ENCODE measurements at regions not wholly inside any gene's neighbourhood (a gene's known extent, or its start where the extent isn't known, plus 50 kb on each side); places are given as distances from the start of the nearest gene placed in this dataset.

DNA sequence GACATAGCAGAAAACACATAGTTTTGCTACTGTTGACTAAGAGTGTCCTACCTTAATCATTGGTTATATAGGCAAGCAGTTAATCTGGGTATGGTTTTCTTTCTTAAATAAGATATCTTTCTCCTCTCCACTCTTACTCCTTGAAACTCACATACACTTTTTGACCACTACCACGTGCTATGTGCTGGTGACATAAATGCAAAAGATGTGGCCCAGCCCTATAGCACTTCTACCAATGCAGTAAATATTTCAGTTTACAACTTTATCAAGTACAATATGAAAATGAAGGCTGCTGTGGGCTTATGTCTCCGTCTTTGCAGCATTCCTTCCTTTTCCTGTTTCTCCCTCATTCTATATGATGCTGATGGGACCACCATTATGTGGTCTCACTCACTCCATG, 410.2 kb upstream of the CFAP20DC start:
- Histone ChIP-seq H3K27me3 (ENCODE audit: control insufficient read depth, insufficient read depth, low read length) (no peaks in the 10 kb centered on the region), H3K4me3 (ENCODE audit: low read length) (no peak overlapping the region), H3K9me3 (replicated peaks; ENCODE audit: low read length) (no peaks in the 10 kb centered on the region), H3K4me2 (ENCODE audit: low read length) (no peak overlapping the region), H3K4me1 (ENCODE audit: control insufficient read depth, insufficient read depth, low read length) (no peaks in the 10 kb centered on the region), H3K9ac (ENCODE audit: low read depth, low read length) (no peak overlapping the region), H3K36me3 (ENCODE audit: insufficient read depth, low read length) (no peaks in the 10 kb centered on the region)

DNA sequence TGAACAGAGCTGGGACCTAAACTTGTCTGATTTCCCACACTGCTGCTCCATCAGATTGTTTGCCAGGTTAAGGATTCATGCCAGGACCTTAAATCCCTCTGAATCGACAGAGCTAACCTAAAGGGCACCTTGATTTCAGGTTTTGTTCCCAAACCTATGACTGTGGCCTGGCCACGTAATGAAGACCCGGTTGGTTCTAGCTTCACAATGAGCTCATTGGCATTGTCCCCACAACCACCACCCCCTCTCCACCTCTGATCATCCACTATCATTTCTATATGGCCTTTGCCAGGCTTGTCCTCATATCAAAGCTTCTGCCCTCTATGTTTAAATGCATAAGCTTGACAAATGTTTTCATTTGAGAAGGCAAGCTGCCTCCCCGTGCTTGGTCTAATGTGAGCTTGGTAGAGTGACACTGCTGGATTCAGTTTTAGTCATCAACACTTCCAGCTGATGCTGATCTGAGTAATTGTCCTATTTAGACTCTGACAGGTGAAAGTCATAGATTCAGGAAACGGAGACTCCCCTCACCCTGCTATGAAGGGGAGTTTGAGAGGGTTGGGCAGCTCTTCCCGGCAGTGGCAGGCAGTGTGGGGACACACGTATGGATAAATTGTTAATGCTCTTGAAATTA, 407.1 kb upstream of the CFAP20DC start:
- Histone ChIP-seq H3K4me1 (ENCODE audit: control insufficient read depth, insufficient read depth, low read length) (no peaks in the 10 kb centered on the region), H3K9me3 (replicated peaks; ENCODE audit: low read length) (no peaks in the 10 kb centered on the region), H3K4me3 (ENCODE audit: low read length) (no peak overlapping the region), H3K36me3 (ENCODE audit: insufficient read depth, low read length) (no peaks in the 10 kb centered on the region), H3K9ac (ENCODE audit: low read depth, low read length) (no peak overlapping the region), H3K4me2 (ENCODE audit: low read length) (no peak overlapping the region), H3K27me3 (ENCODE audit: control insufficient read depth, insufficient read depth, low read length) (no peaks in the 10 kb centered on the region)

DNA sequence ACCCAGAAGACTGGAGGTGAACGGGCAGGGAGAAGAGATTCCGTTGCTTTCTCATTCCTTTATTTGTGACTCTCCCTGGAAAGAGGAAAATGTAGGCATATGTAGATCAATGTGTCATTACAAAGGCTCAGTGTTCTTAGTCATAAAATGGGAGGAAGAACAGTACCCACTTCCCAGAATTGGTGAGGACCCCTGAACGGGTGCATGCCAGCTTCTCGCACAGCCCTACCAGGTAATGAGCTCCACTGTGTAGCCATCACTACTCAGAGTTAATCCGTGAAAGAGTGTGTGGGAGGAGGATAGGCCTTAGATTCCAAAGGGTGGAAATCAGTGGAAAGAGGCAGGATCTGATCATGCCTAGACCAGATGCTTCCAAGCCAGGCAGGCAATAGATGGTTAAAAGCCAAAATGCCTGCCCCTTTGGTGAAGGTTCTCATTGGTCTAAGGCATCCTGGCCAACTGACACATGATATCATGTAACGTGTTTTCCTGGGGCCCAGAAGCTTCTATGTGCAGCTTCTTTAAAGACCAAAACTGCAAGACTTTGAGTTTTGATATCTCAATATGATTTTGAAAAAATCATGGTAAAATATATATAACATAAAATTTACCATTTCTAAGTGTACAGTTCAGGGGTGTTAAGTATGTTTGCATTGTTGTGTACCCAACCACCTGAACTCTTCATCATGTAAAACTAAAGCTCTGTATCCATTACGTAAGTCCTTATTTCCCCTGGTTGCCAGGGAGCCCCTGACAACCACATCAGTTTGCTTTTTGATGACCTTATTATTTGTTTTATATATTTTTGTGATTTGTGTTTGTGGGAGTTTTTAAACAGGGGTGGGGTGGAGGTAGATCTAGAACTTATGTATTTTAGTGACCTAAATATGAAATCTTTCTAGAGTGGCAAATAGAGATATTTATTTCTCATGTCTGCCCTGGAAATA, 402.2 kb upstream of the CFAP20DC start:
- no peaks in the 10 kb centered on the region for H3K27me3 ChIP-seq (ENCODE audit: control insufficient read depth, insufficient read depth, low read length)
- H3K36me3 ChIP-seq (ENCODE audit: insufficient read depth, low read length) = no peaks in the 10 kb centered on the region
- no peak overlapping the region for H3K4me3 ChIP-seq (ENCODE audit: low read length)
- no peak overlapping the region for H3K4me2 ChIP-seq (ENCODE audit: low read length)
- no peak overlapping the region for H3K9ac ChIP-seq (ENCODE audit: low read depth, low read length)
- H3K9me3 ChIP-seq (replicated peaks; ENCODE audit: low read length) = no peaks in the 10 kb centered on the region
- H3K4me1 ChIP-seq (ENCODE audit: control insufficient read depth, insufficient read depth, low read length) = peaks cover 4% of the 10 kb centered on the region

DNA sequence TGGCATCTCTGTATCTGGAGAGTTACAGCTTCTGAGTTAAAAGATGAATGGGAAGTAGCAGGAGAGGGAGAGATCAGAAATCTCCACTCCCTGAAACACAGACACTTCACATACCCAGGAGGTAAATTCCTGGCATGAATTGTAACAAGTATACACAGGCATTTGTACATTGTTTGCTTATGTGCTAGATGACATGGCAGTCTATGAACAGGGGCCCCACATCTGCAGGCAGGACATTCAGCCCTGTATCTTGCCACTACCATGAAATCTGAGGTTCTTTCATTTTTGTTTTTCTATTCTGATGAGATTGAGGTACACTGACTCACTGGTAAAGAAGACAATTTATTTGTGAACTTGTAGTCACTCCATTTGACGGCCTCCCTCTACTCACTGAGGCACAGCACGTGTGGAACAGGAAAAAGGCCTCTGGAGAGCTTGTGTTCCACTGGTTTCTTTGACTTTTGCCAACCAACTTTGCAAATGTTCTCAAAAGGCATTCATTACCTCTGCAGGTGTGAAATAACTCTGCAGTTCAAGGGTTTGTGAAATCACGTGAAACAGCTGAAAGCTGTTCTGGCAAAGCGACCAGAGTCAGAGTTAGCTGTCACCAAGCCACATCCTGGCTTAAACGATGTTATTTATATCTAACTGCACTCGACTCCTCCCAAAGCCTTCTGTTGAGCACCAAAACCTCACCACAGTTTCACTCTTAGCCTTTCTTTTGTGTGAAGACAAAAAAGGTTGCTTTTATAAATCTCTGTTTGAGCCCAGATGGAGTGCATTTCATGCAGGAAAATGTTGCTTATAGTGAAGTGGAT, 401.3 kb upstream of the CFAP20DC start:
- Histone ChIP-seq H3K36me3 (ENCODE audit: insufficient read depth, low read length) (no peaks in the 10 kb centered on the region), H3K27me3 (ENCODE audit: control insufficient read depth, insufficient read depth, low read length) (no peaks in the 10 kb centered on the region), H3K4me3 (ENCODE audit: low read length) (no peak overlapping the region), H3K9ac (ENCODE audit: low read depth, low read length) (no peak overlapping the region), H3K9me3 (replicated peaks; ENCODE audit: low read length) (no peaks in the 10 kb centered on the region), H3K4me1 (ENCODE audit: control insufficient read depth, insufficient read depth, low read length) (peaks cover 4% of the 10 kb centered on the region), H3K4me2 (ENCODE audit: low read length) (no peak overlapping the region)

DNA sequence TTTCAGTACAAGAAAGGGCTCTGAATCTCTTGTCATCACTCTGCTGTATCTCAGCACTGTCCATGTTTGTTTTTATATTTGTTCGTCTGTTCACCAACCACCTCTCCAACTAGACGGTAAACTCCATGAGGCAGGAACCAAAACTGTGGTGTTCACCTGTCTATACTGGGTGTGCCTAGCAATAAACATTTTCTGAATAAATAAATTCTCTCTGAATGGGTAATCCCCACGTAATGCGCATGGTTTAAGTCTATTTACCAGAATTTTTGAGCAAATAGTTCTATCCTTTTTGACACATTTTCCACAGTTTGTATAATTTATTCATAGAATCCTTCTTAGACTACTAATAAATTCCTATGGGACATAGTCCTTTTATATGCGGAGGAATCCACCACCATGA, 400.6 kb upstream of the CFAP20DC start:
- no peak overlapping the region for H3K4me3 ChIP-seq (ENCODE audit: low read length)
- H3K36me3 ChIP-seq (ENCODE audit: insufficient read depth, low read length) = no peaks in the 10 kb centered on the region
- H3K4me2 ChIP-seq (ENCODE audit: low read length) = no peak overlapping the region
- H3K27me3 ChIP-seq (ENCODE audit: control insufficient read depth, insufficient read depth, low read length) = no peaks in the 10 kb centered on the region
- H3K9ac ChIP-seq (ENCODE audit: low read depth, low read length) = no peak overlapping the region
- peaks cover 4% of the 10 kb centered on the region for H3K4me1 ChIP-seq (ENCODE audit: control insufficient read depth, insufficient read depth, low read length)
- no peaks in the 10 kb centered on the region for H3K9me3 ChIP-seq (replicated peaks; ENCODE audit: low read length)

DNA sequence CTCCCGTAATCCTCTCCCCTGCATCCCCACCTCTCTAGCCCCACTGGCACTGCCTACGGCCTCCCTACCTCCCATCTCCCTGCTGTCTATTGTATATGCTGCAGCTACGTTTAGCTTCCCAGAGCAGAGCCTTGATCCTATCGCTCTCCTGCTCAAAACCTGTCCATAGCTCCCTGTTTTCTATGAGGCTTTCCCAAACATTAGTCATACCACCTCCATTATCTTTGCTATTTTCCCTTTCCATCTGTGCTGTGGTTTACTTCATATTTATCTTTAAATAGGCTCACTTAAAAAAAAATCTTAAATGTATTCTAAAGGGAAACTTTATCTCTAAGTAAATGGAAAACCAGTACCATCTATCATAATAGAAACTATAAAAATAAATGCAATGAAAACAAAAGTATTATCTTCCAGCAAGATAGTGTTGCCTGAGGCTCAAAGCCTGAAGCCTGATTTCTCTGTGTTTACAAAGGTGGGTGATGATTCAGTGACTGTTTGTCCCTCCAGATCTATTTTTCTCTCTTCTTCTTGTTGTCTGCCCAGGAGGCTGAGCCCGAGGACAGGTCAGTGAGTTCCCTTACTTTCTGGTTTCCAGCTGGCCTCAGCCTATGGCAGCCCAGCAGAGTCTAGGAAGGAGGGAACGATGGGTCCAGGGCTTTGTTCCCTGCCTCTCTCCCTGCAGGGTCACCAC, 397.1 kb upstream of the CFAP20DC start:
- peaks cover 4% of the 10 kb centered on the region for H3K4me1 ChIP-seq (ENCODE audit: control insufficient read depth, insufficient read depth, low read length)
- H3K9me3 ChIP-seq (replicated peaks; ENCODE audit: low read length) = no peaks in the 10 kb centered on the region
- no peak overlapping the region for H3K9ac ChIP-seq (ENCODE audit: low read depth, low read length)
- no peak overlapping the region for H3K4me2 ChIP-seq (ENCODE audit: low read length)
- H3K36me3 ChIP-seq (ENCODE audit: insufficient read depth, low read length) = no peaks in the 10 kb centered on the region
- H3K4me3 ChIP-seq (ENCODE audit: low read length) = no peak overlapping the region
- H3K27me3 ChIP-seq (ENCODE audit: control insufficient read depth, insufficient read depth, low read length) = no peaks in the 10 kb centered on the region

DNA sequence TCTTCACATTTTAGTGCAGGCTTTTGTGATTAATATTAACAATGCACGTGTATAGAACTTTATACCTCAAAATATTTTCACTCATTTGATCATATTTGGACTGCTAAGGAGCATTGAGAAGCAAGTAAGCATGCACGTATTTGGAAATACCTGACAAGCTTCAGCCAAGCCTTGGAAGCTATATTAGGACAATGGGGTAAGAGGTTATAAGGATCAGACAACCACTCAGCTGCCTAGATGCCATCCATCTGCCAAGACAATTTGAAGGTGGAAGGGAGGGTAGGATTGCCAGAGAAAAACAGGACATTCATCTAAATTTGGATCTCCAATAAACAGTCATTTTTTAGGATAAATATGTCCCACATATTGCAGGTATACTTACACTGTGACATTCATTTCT, 394.9 kb upstream of the CFAP20DC start:
- Histone ChIP-seq H3K4me2 (ENCODE audit: low read length) (no peak overlapping the region), H3K9ac (ENCODE audit: low read depth, low read length) (no peak overlapping the region), H3K4me3 (ENCODE audit: low read length) (no peak overlapping the region), H3K36me3 (ENCODE audit: insufficient read depth, low read length) (no peaks in the 10 kb centered on the region), H3K4me1 (ENCODE audit: control insufficient read depth, insufficient read depth, low read length) (no peaks in the 10 kb centered on the region), H3K9me3 (replicated peaks; ENCODE audit: low read length) (no peaks in the 10 kb centered on the region), H3K27me3 (ENCODE audit: control insufficient read depth, insufficient read depth, low read length) (no peaks in the 10 kb centered on the region)

DNA sequence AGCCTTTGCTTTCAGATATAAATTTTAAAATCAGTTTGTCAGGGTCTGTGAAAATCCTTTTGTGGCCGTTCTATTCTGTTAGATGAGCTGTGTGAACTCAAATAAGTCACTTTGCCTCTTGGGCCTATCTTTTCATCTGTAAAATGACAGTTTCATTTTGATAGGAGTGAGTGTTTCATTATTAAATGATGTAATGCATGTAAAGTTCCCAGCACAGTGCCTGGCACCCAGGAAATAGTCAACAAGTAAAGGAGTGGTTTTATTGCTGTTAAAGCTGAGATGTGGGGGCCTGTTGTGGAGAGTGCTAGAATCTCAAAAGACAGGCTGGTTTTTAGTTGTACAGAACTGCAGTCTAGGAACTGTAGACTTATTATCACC, 394.5 kb upstream of the CFAP20DC start:
- H3K4me3 ChIP-seq (ENCODE audit: low read length) = no peak overlapping the region
- no peaks in the 10 kb centered on the region for H3K9me3 ChIP-seq (replicated peaks; ENCODE audit: low read length)
- no peaks in the 10 kb centered on the region for H3K27me3 ChIP-seq (ENCODE audit: control insufficient read depth, insufficient read depth, low read length)
- no peak overlapping the region for H3K9ac ChIP-seq (ENCODE audit: low read depth, low read length)
- no peak overlapping the region for H3K4me2 ChIP-seq (ENCODE audit: low read length)
- no peaks in the 10 kb centered on the region for H3K36me3 ChIP-seq (ENCODE audit: insufficient read depth, low read length)
- no peaks in the 10 kb centered on the region for H3K4me1 ChIP-seq (ENCODE audit: control insufficient read depth, insufficient read depth, low read length)

DNA sequence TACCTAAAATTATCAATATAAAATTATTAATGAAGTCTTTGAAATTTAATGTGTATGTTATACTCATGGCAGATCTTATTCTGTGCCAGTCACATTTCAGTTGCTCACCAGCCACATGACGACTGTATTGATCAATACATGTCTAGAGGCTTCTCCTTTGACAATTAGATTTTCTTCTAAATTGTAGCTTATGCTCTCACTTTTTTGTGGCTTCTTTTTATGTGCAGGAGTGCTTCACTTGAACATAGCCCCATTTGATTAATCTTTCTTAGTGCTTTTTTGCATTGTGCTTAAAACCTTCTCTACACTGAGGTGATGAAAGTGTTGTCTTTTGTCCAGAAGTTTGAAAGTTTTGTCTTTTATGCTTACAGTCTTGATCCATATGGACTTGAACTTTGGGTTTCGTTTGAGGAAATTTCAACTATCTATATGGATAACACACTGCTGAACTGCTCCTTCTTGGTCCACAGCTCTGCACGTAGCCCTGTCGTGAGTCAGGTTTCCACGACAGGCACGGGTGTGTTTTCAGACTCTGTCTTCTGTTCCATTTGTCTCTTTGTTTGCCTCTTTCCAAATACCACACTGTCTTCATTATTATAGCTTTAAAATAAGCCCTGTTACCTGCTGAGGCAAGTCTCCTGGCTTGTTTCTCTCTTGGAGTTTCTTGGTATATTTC, 393.9 kb upstream of the CFAP20DC start:
- Histone ChIP-seq H3K4me3 (ENCODE audit: low read length) (no peak overlapping the region), H3K27me3 (ENCODE audit: control insufficient read depth, insufficient read depth, low read length) (no peaks in the 10 kb centered on the region), H3K9ac (ENCODE audit: low read depth, low read length) (no peak overlapping the region), H3K36me3 (ENCODE audit: insufficient read depth, low read length) (no peaks in the 10 kb centered on the region), H3K4me2 (ENCODE audit: low read length) (no peak overlapping the region), H3K9me3 (replicated peaks; ENCODE audit: low read length) (no peaks in the 10 kb centered on the region), H3K4me1 (ENCODE audit: control insufficient read depth, insufficient read depth, low read length) (no peaks in the 10 kb centered on the region)

DNA sequence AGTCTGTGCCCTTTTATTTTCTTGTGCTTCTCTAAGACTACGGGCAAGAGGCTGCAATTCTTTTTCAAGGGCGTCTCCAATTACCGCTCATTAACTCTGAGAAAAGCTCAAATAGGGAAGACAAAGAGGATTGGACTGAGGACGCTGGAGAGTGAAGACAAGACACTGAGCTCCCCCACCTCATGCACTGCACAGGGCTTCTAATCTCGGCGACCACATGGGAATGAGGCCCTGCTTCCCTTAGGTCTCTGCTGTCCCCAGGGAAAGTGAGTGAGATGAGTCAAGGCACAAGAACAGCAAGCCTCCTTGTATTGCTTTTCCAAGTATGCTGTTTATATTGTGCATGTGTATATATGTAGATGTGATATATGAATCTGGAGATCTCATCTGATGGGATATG, 392.2 kb upstream of the CFAP20DC start:
- Histone ChIP-seq H3K4me2 (ENCODE audit: low read length) (no peak overlapping the region), H3K36me3 (ENCODE audit: insufficient read depth, low read length) (no peaks in the 10 kb centered on the region), H3K27me3 (ENCODE audit: control insufficient read depth, insufficient read depth, low read length) (no peaks in the 10 kb centered on the region), H3K4me3 (ENCODE audit: low read length) (no peak overlapping the region), H3K9ac (ENCODE audit: low read depth, low read length) (no peak overlapping the region), H3K4me1 (ENCODE audit: control insufficient read depth, insufficient read depth, low read length) (no peaks in the 10 kb centered on the region), H3K9me3 (replicated peaks; ENCODE audit: low read length) (no peaks in the 10 kb centered on the region)
